ENCODE measurements at regions not wholly inside any gene's neighbourhood (a gene's known extent, or its start where the extent isn't known, plus 50 kb on each side); places are given as distances from the start of the nearest gene placed in this dataset.

DNA sequence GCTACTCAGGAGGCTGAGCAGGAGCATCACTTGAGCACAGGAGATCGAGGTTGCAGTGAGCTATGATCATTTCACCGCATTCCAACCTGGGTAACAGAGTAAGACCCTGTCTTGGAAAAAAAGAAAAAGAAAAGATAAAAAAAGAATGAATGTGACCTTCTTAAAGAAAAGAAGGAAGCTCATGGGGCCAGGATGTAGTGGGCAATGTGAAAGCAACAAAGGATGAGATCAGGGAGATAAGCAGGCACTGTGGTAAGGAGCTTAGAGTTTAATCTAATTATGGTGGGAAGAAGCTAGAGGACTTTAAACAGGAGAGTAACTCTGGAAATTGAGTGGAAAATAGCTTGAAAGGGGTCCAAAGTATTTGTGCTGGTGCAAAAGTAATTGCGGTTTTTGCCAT lies 231.6 kb upstream of the UBE2E2 start:
- no peak overlapping the region for H3K18ac ChIP-seq (ENCODE audit: insufficient read length, low read depth, low read length)
- no CpG with 5 or more reads among the region's 3 CpGs for WGBS (ENCODE audit: extremely low coverage, insufficient read length, low lambda C conversion rate)
- no peak for DNase-seq
- no peak overlapping the region for H2BK5ac ChIP-seq (ENCODE audit: insufficient read length, low read length)
- no peaks in the 10 kb centered on the region for H3K23me2 ChIP-seq (ENCODE audit: insufficient read length, low read depth, low read length, poor library complexity, severe bottlenecking)
- H3K9ac ChIP-seq (ENCODE audit: extremely low read depth, insufficient read length, low read length) = no peak overlapping the region
- no peak overlapping the region for H2BK12ac ChIP-seq (ENCODE audit: insufficient read length, low read depth, low read length)
- Mint-ChIP-seq H3K27me3 (ENCODE audit: low read depth) (no peaks in the 10 kb centered on the region; the same call in 1 of the 2 replicates), H3K27ac (no peak overlapping the region; a peak in 2 of 7 replicates), H3K4me1 (peaks cover 0 to 3% of the 10 kb centered on the region in 2 experiments; a peak in 1 of 4 replicates), H3K4me3 (no peak overlapping the region), H3K9me3 (no peaks in the 10 kb centered on the region), H3K36me3 (ENCODE audit: insufficient read depth in 1 of 3, low read depth in 3 of 3) (no peaks in the 10 kb centered on the region; a peak in 1 of 7 replicates)
- no peak overlapping the region for H3K27ac ChIP-seq (ENCODE audit: insufficient read length, low read depth, low read length)
- H2BK15ac ChIP-seq (ENCODE audit: low read depth, low read length) = no peak overlapping the region
- H3K56ac ChIP-seq (ENCODE audit: insufficient read length, low read depth, low read length) = no peak overlapping the region
- H3K23ac ChIP-seq (ENCODE audit: insufficient read length, low read depth, low read length) = no peak overlapping the region
- no peaks in the 10 kb centered on the region for H3K9me3 ChIP-seq (ENCODE audit: control insufficient read depth, low read depth, low read length)
- H4K20me1 ChIP-seq (ENCODE audit: control insufficient read depth, insufficient read depth, insufficient read length) = no peaks in the 10 kb centered on the region
- no peaks in the 10 kb centered on the region for H3K79me1 ChIP-seq (ENCODE audit: insufficient read depth, low read depth, low read length, poor library complexity, severe bottlenecking)
- no peak overlapping the region for H3K14ac ChIP-seq (ENCODE audit: insufficient read depth, low read length)
- H2BK120ac ChIP-seq (ENCODE audit: low read depth, low read length, poor library complexity, severe bottlenecking) = no peak overlapping the region
- no peak overlapping the region for H4K8ac ChIP-seq (replicated peaks; ENCODE audit: insufficient read length, low read depth, low read length)
- no peaks in the 10 kb centered on the region for H3K27me3 ChIP-seq (ENCODE audit: insufficient read depth, low read length)
- no peak overlapping the region for H3K4me2 ChIP-seq (ENCODE audit: insufficient read depth, insufficient read length, low read length)
- no peak overlapping the region for H2AK5ac ChIP-seq (ENCODE audit: insufficient read length, low read length)
- no peak overlapping the region for H2AFZ ChIP-seq (ENCODE audit: low read length)
- no peak overlapping the region for H4K5ac ChIP-seq (ENCODE audit: insufficient read length, low read depth, low read length)
- no peak overlapping the region for H2BK20ac ChIP-seq (ENCODE audit: low read depth, low read length, poor library complexity, severe bottlenecking)
- H3T11ph ChIP-seq (ENCODE audit: low read length) = no peak overlapping the region
- no peak overlapping the region for H4K91ac ChIP-seq (ENCODE audit: insufficient read length, low read depth, low read length)
- no peaks in the 10 kb centered on the region for H3K79me2 ChIP-seq (ENCODE audit: insufficient read depth, low read length)
- no peaks in the 10 kb centered on the region for H3K4me1 ChIP-seq (ENCODE audit: insufficient read depth, low read length)
- no peak overlapping the region for H3K4ac ChIP-seq (ENCODE audit: low read depth, low read length)
- TF ChIP-seq, protein P1, sequence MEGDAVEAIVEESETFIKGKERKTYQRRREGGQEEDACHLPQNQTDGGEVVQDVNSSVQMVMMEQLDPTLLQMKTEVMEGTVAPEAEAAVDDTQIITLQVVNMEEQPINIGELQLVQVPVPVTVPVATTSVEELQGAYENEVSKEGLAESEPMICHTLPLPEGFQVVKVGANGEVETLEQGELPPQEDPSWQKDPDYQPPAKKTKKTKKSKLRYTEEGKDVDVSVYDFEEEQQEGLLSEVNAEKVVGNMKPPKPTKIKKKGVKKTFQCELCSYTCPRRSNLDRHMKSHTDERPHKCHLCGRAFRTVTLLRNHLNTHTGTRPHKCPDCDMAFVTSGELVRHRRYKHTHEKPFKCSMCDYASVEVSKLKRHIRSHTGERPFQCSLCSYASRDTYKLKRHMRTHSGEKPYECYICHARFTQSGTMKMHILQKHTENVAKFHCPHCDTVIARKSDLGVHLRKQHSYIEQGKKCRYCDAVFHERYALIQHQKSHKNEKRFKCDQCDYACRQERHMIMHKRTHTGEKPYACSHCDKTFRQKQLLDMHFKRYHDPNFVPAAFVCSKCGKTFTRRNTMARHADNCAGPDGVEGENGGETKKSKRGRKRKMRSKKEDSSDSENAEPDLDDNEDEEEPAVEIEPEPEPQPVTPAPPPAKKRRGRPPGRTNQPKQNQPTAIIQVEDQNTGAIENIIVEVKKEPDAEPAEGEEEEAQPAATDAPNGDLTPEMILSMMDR (conservative IDR thresholded peaks at IDR 0.05) = no peak
